ENCODE measurements at regions not wholly inside any gene's neighbourhood (a gene's known extent, or its start where the extent isn't known, plus 50 kb on each side); places are given as distances from the start of the nearest gene placed in this dataset.

DNA sequence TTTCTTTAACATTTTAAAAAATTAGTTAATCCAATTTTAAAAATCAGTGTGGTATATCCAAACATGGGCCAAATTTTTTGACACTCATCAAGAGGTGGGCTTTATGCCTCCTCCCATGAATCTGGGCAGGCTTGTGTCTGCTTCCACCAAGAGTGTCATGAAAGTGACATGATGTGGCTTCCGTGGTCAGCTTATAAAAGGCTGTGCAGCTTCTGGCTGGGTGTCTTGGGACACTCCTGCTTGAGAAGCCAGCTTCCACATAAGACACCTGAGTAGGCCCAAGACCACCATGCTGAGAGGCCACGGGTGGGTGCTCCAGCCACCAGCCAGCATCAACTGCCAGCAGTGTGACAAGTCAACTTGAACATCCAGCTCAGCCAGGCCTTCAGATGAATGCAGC lies 74.3 kb upstream of the RUNX3 start:
- TF ChIP-seq MAFK (IDR thresholded peaks at IDR 0.05; ENCODE audit: low read depth, low read length) (no peak), CTCF (conservative IDR thresholded peaks at IDR 0.05; ENCODE audit: low read depth, low read length) (no peak), POLR2A (IDR thresholded peaks at IDR 0.05; ENCODE audit: low read depth, low read length) (no peak), MAZ (IDR thresholded peaks at IDR 0.05; ENCODE audit: borderline replicate concordance, low read depth, low read length) (no peak)
- TF ChIP-seq, protein P1, sequence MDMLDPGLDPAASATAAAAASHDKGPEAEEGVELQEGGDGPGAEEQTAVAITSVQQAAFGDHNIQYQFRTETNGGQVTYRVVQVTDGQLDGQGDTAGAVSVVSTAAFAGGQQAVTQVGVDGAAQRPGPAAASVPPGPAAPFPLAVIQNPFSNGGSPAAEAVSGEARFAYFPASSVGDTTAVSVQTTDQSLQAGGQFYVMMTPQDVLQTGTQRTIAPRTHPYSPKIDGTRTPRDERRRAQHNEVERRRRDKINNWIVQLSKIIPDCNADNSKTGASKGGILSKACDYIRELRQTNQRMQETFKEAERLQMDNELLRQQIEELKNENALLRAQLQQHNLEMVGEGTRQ (IDR thresholded peaks at IDR 0.05; ENCODE audit: low read depth, low read length) = no peak

All from IMR-90 (cell line).